CD14-positive monocyte (primary cell): ENCODE measurements at regions not wholly inside any gene's neighbourhood (a gene's known extent, or its start where the extent isn't known, plus 50 kb on each side); places are given as distances from the start of the nearest gene placed in this dataset.

Experiments used
- DNase-seq, 3 donors: peaks; one replicate each; pipeline ENCODE4 v3.0.0-alpha.2; 2011 to 2022
- H2AFZ ChIP-seq: 2 replicates; pipeline ENCODE4 v1.6.0; 2012; ENCODE audit warnings: mild to moderate bottlenecking, low read depth, low read length, inconsistent platforms; ENCODE audit not compliant: insufficient read depth, poor library complexity, severe bottlenecking
- H3K27ac ChIP-seq, 2 donors: 1 replicate in 1 of 2; 2 replicates in 1 of 2; pipeline ENCODE4 v1.5.1; 2012 to 2013; ENCODE audit warnings: low read length in 2 of 2, control low read depth in 1 of 2, inconsistent platforms in 1 of 2, low read depth in 1 of 2, mild to moderate bottlenecking in 1 of 2
- H3K27me3 ChIP-seq, 2 donors: one replicate each; pipeline versions ENCODE4 v1.6.0 to v1.6.1; 2011 to 2013; ENCODE audit warnings: low read length in 2 of 2; ENCODE audit not compliant: control insufficient read depth in 2 of 2, insufficient read depth in 2 of 2
- H3K36me3 ChIP-seq, 2 donors: replicated peaks in 1 of 2; 1 replicate in 1 of 2; 2 replicates in 1 of 2; pipeline versions ENCODE4 v1.5.1 to v1.6.1; 2012 to 2013; ENCODE audit warnings: low read length in 2 of 2, control low read depth in 1 of 2, inconsistent platforms in 1 of 2, mild to moderate bottlenecking in 1 of 2; ENCODE audit not compliant: insufficient read depth in 2 of 2, control insufficient read depth in 1 of 2
- H3K4me1 ChIP-seq, 2 donors: 1 replicate in 1 of 2; 2 replicates in 1 of 2; pipeline versions ENCODE4 v1.5.1 to v1.6.1; 2012 to 2013; ENCODE audit warnings: low read length in 2 of 2, control low read depth in 1 of 2, inconsistent platforms in 1 of 2, mild to moderate bottlenecking in 1 of 2, moderate library complexity in 1 of 2; ENCODE audit not compliant: insufficient read depth in 2 of 2, control insufficient read depth in 1 of 2
- H3K4me2 ChIP-seq: replicated peaks from 2 replicates; pipeline ENCODE3; 2012; ENCODE audit warnings: low read length, moderate library complexity, mild to moderate bottlenecking; ENCODE audit not compliant: poor library complexity, severe bottlenecking; ENCODE audit errors: extremely low read depth
- H3K4me3 ChIP-seq, 3 experiments: fragments of 200-600 bp in 1 of 3; sonication (generic) in 1 of 3; replicated peaks in 1 of 3; 1 replicate in 2 of 3; 2 replicates in 1 of 3; pipeline ENCODE4 v1.5.1; 2011 to 2013; ENCODE audit warnings: low read length in 3 of 3, mild to moderate bottlenecking in 3 of 3, control low read depth in 2 of 3, low read depth in 2 of 3, inconsistent platforms in 1 of 3, moderate library complexity in 1 of 3
- H3K79me2 ChIP-seq: 2 replicates; pipeline ENCODE4 v1.6.0; 2012; ENCODE audit warnings: mild to moderate bottlenecking, control low read depth, inconsistent platforms, low read length, moderate library complexity; ENCODE audit not compliant: insufficient read depth
- H3K9ac ChIP-seq: 2 replicates; pipeline ENCODE4 v1.6.0; 2017; ENCODE audit warnings: low read length, mild to moderate bottlenecking; ENCODE audit not compliant: insufficient read depth, poor library complexity, severe bottlenecking
- H3K9me3 ChIP-seq, 2 donors: replicated peaks in 1 of 2; 1 replicate in 1 of 2; 2 replicates in 1 of 2; pipeline versions ENCODE4 v1.5.1 to v1.6.1; 2012 to 2013; ENCODE audit warnings: low read length in 2 of 2, control low read depth in 1 of 2; ENCODE audit not compliant: control insufficient read depth in 1 of 2, insufficient read depth in 1 of 2
- H4K20me1 ChIP-seq: 2 replicates; pipeline ENCODE4 v1.6.0; 2012; ENCODE audit warnings: mild to moderate bottlenecking, low read length, control low read depth, moderate library complexity; ENCODE audit not compliant: insufficient read depth
- H3K27ac Mint-ChIP-seq, 7 donors: one replicate each; pipeline ENCODE4 v1.8.0; 2020; ENCODE audit warnings: mild to moderate bottlenecking in 7 of 7, mixed read lengths in 7 of 7, moderate library complexity in 6 of 7, inconsistent platforms in 2 of 7
- H3K27me3 Mint-ChIP-seq, 3 donors: one replicate each; pipeline ENCODE4 v1.8.0; 2021 to 2022; ENCODE audit warnings: low read depth in 3 of 3, mild to moderate bottlenecking in 3 of 3, mixed read lengths in 3 of 3, moderate library complexity in 3 of 3, inconsistent platforms in 1 of 3
- H3K36me3 Mint-ChIP-seq, 2 donors: one replicate each; pipeline ENCODE4 v1.8.0; 2020; ENCODE audit warnings: mixed read lengths in 2 of 2, inconsistent platforms in 1 of 2, mild to moderate bottlenecking in 1 of 2
- H3K4me1 Mint-ChIP-seq: one replicate; pipeline ENCODE4 v1.8.0; 2020; ENCODE audit warnings: mild to moderate bottlenecking, mixed read lengths
- H3K4me3 Mint-ChIP-seq, 2 donors: one replicate each; pipeline ENCODE4 v1.8.0; 2020; ENCODE audit warnings: mild to moderate bottlenecking in 2 of 2, mixed read lengths in 2 of 2, moderate library complexity in 1 of 2
- H3K9me3 Mint-ChIP-seq, 7 donors: one replicate each; pipeline ENCODE4 v1.8.0; 2020 to 2022; ENCODE audit warnings: mixed read lengths in 7 of 7, mild to moderate bottlenecking in 6 of 7, moderate library complexity in 6 of 7, inconsistent platforms in 2 of 7
- CTCF ChIP-seq: fragments of 200-600 bp; IDR thresholded peaks from one replicate; pipeline ENCODE4 v1.8.0; 2022; ENCODE audit warnings: antibody characterized with exemption, mild to moderate bottlenecking
- WGBS: methylation state at CpG from one replicate; pipeline ENCODE4 v1.1.5; 2013; ENCODE audit warnings: missing lambda C conversion rate; ENCODE audit not compliant: insufficient coverage; 5-methylcytosine and 5-hydroxymethylcytosine counted together
- intact Hi-C, 2 donors: fragments of 100-400 bp; cut with micrococcal nuclease; formaldehyde crosslinking; loops; one replicate each; pipeline versions ENCODE4 v1.15.0 to v1.15.1; 2023

DNA sequence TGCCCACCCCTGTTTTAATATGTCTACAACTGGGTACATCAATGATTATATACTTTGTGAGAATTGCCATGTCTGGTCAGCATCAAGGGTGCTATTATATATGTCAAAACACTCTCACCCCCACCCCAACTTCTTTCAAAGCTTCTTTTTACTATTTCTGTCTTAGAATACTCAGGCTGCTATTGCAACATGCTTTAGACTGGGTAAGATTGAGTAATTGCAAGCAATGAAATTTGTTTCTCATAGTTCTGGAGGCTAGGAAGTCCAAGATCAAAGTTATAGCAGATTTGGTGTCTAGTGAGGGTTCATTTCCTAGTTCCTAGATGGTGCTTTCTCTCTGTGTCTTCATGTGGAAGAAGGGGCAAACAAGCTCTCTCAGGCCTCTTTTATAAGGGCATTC, 100.5 kb upstream of the KCNK1 start:
- intact Hi-C loops: no loop called here
- H3K4me2 ChIP-seq: no peak overlapping the region
- Mint-ChIP-seq H3K9me3 (peaks cover 3 to 18% (median 10%) of the 10 kb centered on the region in 7 donors), H3K36me3 (no peaks in the 10 kb centered on the region), H3K27me3 (peaks cover 0 to 3% (median 3%) of the 10 kb centered on the region in 3 donors), H3K4me3 (no peak overlapping the region), H3K4me1 (peaks cover 10% of the 10 kb centered on the region), H3K27ac (peak overlapping the region in 2 of 7 donors; percentile 63 to 68)
- no peak overlapping the region for H3K27ac ChIP-seq
- H3K36me3 ChIP-seq: no peaks in the 10 kb centered on the region
- H3K79me2 ChIP-seq: no peaks in the 10 kb centered on the region
- no peaks in the 10 kb centered on the region for H4K20me1 ChIP-seq
- no peaks in the 10 kb centered on the region for H3K27me3 ChIP-seq
- no peak overlapping the region for H2AFZ ChIP-seq
- TF ChIP-seq CTCF: no peak
- no peak for DNase-seq
- peaks cover 15 to 21% of the 10 kb centered on the region in 2 donors for H3K4me1 ChIP-seq
- no peak overlapping the region for H3K4me3 ChIP-seq
- no peak overlapping the region for H3K9ac ChIP-seq
- peaks cover 0 to 25% of the 10 kb centered on the region in 2 donors for H3K9me3 ChIP-seq

- Histone ChIP-seq H3K9me3 (peaks cover 0 to 28% of the 10 kb centered on the region in 2 donors), H3K4me2 (no peak overlapping the region), H3K9ac (no peak overlapping the region), H3K36me3 (no peaks in the 10 kb centered on the region), H3K4me1 (peaks cover 15 to 21% of the 10 kb centered on the region in 2 donors), H3K4me3 (no peak overlapping the region), H3K79me2 (no peaks in the 10 kb centered on the region), H3K27ac (no peak overlapping the region), H4K20me1 (no peaks in the 10 kb centered on the region), H3K27me3 (no peaks in the 10 kb centered on the region), H2AFZ (no peak overlapping the region)
- WGBS: 93% methylated on average over 18 of the region's 21 CpGs
- H3K4me3 Mint-ChIP-seq: no peak overlapping the region
- no peak for DNase-seq
- TF ChIP-seq CTCF: no peak
- no peaks in the 10 kb centered on the region for H3K36me3 Mint-ChIP-seq
- H3K9me3 Mint-ChIP-seq: peaks cover 6 to 18% (median 14%) of the 10 kb centered on the region in 7 donors
- H3K4me1 Mint-ChIP-seq: peaks cover 10% of the 10 kb centered on the region
- intact Hi-C loops: no loop called here
- peaks cover 0 to 3% (median 2%) of the 10 kb centered on the region in 3 donors for H3K27me3 Mint-ChIP-seq
- no peak overlapping the region for H3K27ac Mint-ChIP-seq
These were observed 98.9 kb upstream of the KCNK1 start for GRCh38 chr1:233514946-233515391.
